Adipocyte (in vitro differentiated cells): ENCODE measurements at regions not wholly inside any gene's neighbourhood (a gene's known extent, or its start where the extent isn't known, plus 50 kb on each side); places are given as distances from the start of the nearest gene placed in this dataset.

Source experiments
- DNase-seq: peaks from one replicate; pipeline ENCODE4 v3.0.0-alpha.2; 2015; ENCODE audit warnings: low read depth
- H3K27me3 ChIP-seq: replicated peaks from 2 replicates; pipeline ENCODE4 v1.7.0; 2013; ENCODE audit warnings: mild to moderate bottlenecking, low read length, moderate library complexity; ENCODE audit not compliant: control insufficient read depth, insufficient read depth
- H3K36me3 ChIP-seq: 2 replicates; pipeline ENCODE4 v1.7.0; 2013; ENCODE audit warnings: low read length, mild to moderate bottlenecking, moderate library complexity; ENCODE audit not compliant: control insufficient read depth, insufficient read depth, severe bottlenecking
- H3K4me1 ChIP-seq: 2 replicates; pipeline ENCODE4 v1.7.0; 2013; ENCODE audit warnings: mild to moderate bottlenecking, low read length, moderate library complexity; ENCODE audit not compliant: control insufficient read depth, insufficient read depth
- H3K4me3 ChIP-seq: 2 replicates; pipeline ENCODE4 v1.7.0; 2013; ENCODE audit warnings: mild to moderate bottlenecking, low read length, moderate library complexity
- H3K9ac ChIP-seq: 2 replicates; pipeline ENCODE4 v1.7.0; 2013; ENCODE audit warnings: mild to moderate bottlenecking, low read length, moderate library complexity
- H3K9me3 ChIP-seq: 2 replicates; pipeline ENCODE4 v1.7.0; 2013; ENCODE audit warnings: mild to moderate bottlenecking, low read length, moderate library complexity; ENCODE audit not compliant: control insufficient read depth

DNA sequence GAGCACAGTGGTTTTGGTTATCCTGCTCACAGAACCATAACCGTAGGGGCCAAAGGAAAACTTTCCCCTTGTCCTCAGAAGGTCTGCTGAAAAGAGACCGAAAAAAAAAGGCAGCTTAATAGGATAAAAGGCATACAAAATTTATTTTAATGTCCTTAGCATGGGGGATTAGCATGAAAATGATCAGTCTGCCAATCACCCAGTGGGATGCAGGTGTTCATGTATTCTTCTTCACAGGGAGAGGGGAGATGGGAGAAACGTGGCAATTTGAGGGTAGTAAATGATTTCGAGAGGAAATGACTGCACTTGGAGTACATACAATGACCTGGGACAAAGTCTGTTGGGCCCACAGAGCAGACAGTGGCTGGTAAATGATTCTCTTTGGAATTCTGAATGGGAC is 194.0 kb downstream of the AJAP1 start:
- H3K4me1 ChIP-seq = no peaks in the 10 kb centered on the region
- DNase-seq = no peak
- no peak overlapping the region for H3K9ac ChIP-seq
- no peak overlapping the region for H3K4me3 ChIP-seq
- H3K27me3 ChIP-seq = no peaks in the 10 kb centered on the region
- no peaks in the 10 kb centered on the region for H3K36me3 ChIP-seq
- peaks cover 17% of the 10 kb centered on the region for H3K9me3 ChIP-seq

DNA sequence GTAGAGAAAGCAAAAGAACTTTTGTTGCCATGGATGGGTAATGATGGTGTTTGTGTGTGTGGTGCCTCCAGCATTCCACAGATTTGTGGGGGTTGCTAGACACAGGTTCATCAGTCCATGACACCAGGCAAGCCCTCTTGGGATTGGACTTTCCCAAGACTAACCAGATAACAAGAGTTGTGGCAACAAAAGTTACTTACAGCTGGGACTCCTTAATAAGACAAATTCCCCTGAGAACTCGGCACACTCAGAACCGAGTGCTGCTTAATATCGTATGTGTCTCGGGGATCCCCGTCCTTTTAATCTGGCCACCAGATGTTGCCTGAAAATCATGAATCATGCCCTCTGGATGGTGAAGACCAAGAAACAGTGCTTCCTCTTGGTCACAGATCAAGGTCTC is 193.3 kb downstream of the AJAP1 start:
- Histone ChIP-seq H3K27me3 (no peaks in the 10 kb centered on the region), H3K4me3 (no peak overlapping the region), H3K9me3 (peaks cover 17% of the 10 kb centered on the region), H3K4me1 (no peaks in the 10 kb centered on the region), H3K36me3 (no peaks in the 10 kb centered on the region), H3K9ac (no peak overlapping the region)
- no peak for DNase-seq
